ENCODE measurements at regions not wholly inside any gene's neighbourhood (a gene's known extent, or its start where the extent isn't known, plus 50 kb on each side); places are given as distances from the start of the nearest gene placed in this dataset.
A peak's percentile ranks its signal among the peaks of the same experiment; 100 is the strongest.

GRCh38 chr6:7468382-7469081 lies 72.9 kb upstream of the DSP start:
- ChIA-PET POLR2A (no interaction called here), CTCF (interaction anchor here (0.6 kb wide), 1 partner anchor 17 kb away, joined by 4 read pairs; no protein-coding TSS in a partner anchor)
- Histone ChIP-seq H3K9me3 (ENCODE audit: control insufficient read depth, insufficient read depth, low read length) (no peaks in the 10 kb centered on the region), H3K4me3 (ENCODE audit: low read depth, low read length) (peak overlapping the region; percentile 35), H3K27me3 (ENCODE audit: control insufficient read depth, insufficient read depth, low read length) (no peaks in the 10 kb centered on the region), H3K27ac (ENCODE audit: low read depth, low read length) (no peak overlapping the region)
- no peak for TF ChIP-seq CTCF (IDR thresholded peaks at IDR 0.05; ENCODE audit: low read depth, low read length)
- DNase-seq (ENCODE audit: low read depth, low spot score), result no peak

- Histone ChIP-seq H3K9me3 (ENCODE audit: control insufficient read depth, insufficient read depth, low read length) (no peaks in the 10 kb centered on the region), H3K4me3 (ENCODE audit: low read depth, low read length) (no peak overlapping the region), H3K27ac (ENCODE audit: low read depth, low read length) (no peak overlapping the region), H3K27me3 (ENCODE audit: control insufficient read depth, insufficient read depth, low read length) (no peaks in the 10 kb centered on the region)
- no peak for TF ChIP-seq CTCF (IDR thresholded peaks at IDR 0.05; ENCODE audit: low read depth, low read length)
- CTCF ChIA-PET, result no interaction called here
- DNase-seq (ENCODE audit: low read depth, low spot score), result no peak
- POLR2A ChIA-PET, result interaction anchor here (0.7 kb wide), 1 partner anchor 801 kb away, joined by 6 read pairs; no protein-coding TSS in a partner anchor
Measured at GRCh38 chr6:7469696-7470095, 71.8 kb upstream of the DSP start.

- ChIA-PET CTCF (no interaction called here), POLR2A (no interaction called here)
- no peak for DNase-seq (ENCODE audit: low read depth, low spot score)
- Histone ChIP-seq H3K4me3 (ENCODE audit: low read depth, low read length) (no peak overlapping the region), H3K27me3 (ENCODE audit: control insufficient read depth, insufficient read depth, low read length) (no peaks in the 10 kb centered on the region), H3K27ac (ENCODE audit: low read depth, low read length) (no peak overlapping the region), H3K9me3 (ENCODE audit: control insufficient read depth, insufficient read depth, low read length) (no peaks in the 10 kb centered on the region)
- TF ChIP-seq CTCF (IDR thresholded peaks at IDR 0.05; ENCODE audit: low read depth, low read length), result no peak
Measured at GRCh38 chr6:7471171-7471570, 70.3 kb upstream of the DSP start.

GRCh38 chr6:7473805-7474719 lies 67.4 kb upstream of the DSP start:
- Histone ChIP-seq H3K9me3 (ENCODE audit: control insufficient read depth, insufficient read depth, low read length) (no peaks in the 10 kb centered on the region), H3K27ac (ENCODE audit: low read depth, low read length) (no peak overlapping the region), H3K27me3 (ENCODE audit: control insufficient read depth, insufficient read depth, low read length) (no peaks in the 10 kb centered on the region), H3K4me3 (ENCODE audit: low read depth, low read length) (no peak overlapping the region)
- no peak for DNase-seq (ENCODE audit: low read depth, low spot score)
- ChIA-PET CTCF (interaction anchor here (0.7 kb wide), 1 partner anchor 36 kb away, joined by 3 read pairs; no protein-coding TSS in a partner anchor), POLR2A (no interaction called here)
- TF ChIP-seq CTCF (IDR thresholded peaks at IDR 0.05; ENCODE audit: low read depth, low read length), result no peak

GRCh38 chr6:7475081-7475480 lies 66.4 kb upstream of the DSP start:
- no peak for TF ChIP-seq CTCF (IDR thresholded peaks at IDR 0.05; ENCODE audit: low read depth, low read length)
- CTCF ChIA-PET, result no interaction called here

More at GRCh38 chr6:7475081-7475480, 66.4 kb upstream of the DSP start:
- H3K9me3 ChIP-seq (ENCODE audit: control insufficient read depth, insufficient read depth, low read length), result no peaks in the 10 kb centered on the region; the same call in 1 of the 2 replicates
- DNase-seq (ENCODE audit: low read depth, low spot score), result no peak
- H3K27me3 ChIP-seq (ENCODE audit: control insufficient read depth, insufficient read depth, low read length), result no peaks in the 10 kb centered on the region
- H3K27ac ChIP-seq (ENCODE audit: low read depth, low read length), result no peak overlapping the region
- H3K4me3 ChIP-seq (ENCODE audit: low read depth, low read length), result no peak overlapping the region
- POLR2A ChIA-PET, result no interaction called here
